WTC11 (cell line): ENCODE measurements at regions not wholly inside any gene's neighbourhood (a gene's known extent, or its start where the extent isn't known, plus 50 kb on each side); places are given as distances from the start of the nearest gene placed in this dataset.

Experiments
- ATAC-seq: fragments of 200-7000 bp; cut with Tn5 transposase; 2 replicates; pipeline ENCODE4 v1.10.0; 2021; ENCODE audit warnings: mild to moderate bottlenecking, moderate library complexity
- CTCF ChIA-PET: fragments of 300-600 bp; sonication (Branson Sonifier 250); formaldehyde crosslinking; loops from one replicate; lab custom pipeline; 2021; ENCODE audit warnings: antibody characterized with exemption; lab: Charles Lee
- POLR2A ChIA-PET: fragments of 350-600 bp; sonication (Branson Sonifier 250); formaldehyde crosslinking; loops from one replicate; lab custom pipeline; 2021; ENCODE audit warnings: antibody characterized with exemption; lab: Charles Lee
- DNase-seq: peaks from one replicate; pipeline ENCODE4 v3.0.0; 2021; ENCODE audit warnings: low spot score
- H3K27ac Mint-ChIP-seq: 2 replicates; pipeline ENCODE4 v1.8.0; 2021; ENCODE audit warnings: mixed read lengths
- H3K27me3 Mint-ChIP-seq: 2 replicates; pipeline ENCODE4 v1.8.0; 2021; ENCODE audit warnings: low read depth, mild to moderate bottlenecking, moderate library complexity, mixed read lengths
- H3K36me3 Mint-ChIP-seq: 2 replicates; pipeline ENCODE4 v1.8.0; 2021; ENCODE audit warnings: mixed read lengths
- H3K4me1 Mint-ChIP-seq: 2 replicates; pipeline ENCODE4 v1.8.0; 2022; ENCODE audit warnings: mixed read lengths
- H3K4me3 Mint-ChIP-seq: 2 replicates; pipeline ENCODE4 v1.8.0; 2021; ENCODE audit warnings: mild to moderate bottlenecking, moderate library complexity, mixed read lengths
- H3K9me3 Mint-ChIP-seq: 2 replicates; pipeline ENCODE4 v1.8.0; 2021; ENCODE audit warnings: mixed read lengths
- AR ChIP-seq: fragments of 250-450 bp; sonication (Bioruptor Pico); IDR thresholded peaks from 2 replicates; pipeline ENCODE4 v1.9.0; 2021; ENCODE audit warnings: mild to moderate bottlenecking
- ATF2 ChIP-seq: sonication (generic); formaldehyde crosslinking; IDR thresholded peaks from 2 replicates; pipeline ENCODE4 v1.8.1; 2022; ENCODE audit warnings: low read depth, missing genetic modification reagents, borderline replicate concordance
- E2F4 ChIP-seq: sonication (generic); formaldehyde crosslinking; IDR thresholded peaks from 2 replicates; pipeline ENCODE4 v1.8.1; 2022; ENCODE audit warnings: low read depth, mild to moderate bottlenecking, moderate library complexity, missing genetic modification reagents, borderline replicate concordance
- ELF4 ChIP-seq: sonication (generic); formaldehyde crosslinking; IDR thresholded peaks from 2 replicates; pipeline ENCODE4 v1.8.1; 2022; ENCODE audit warnings: low read depth, mild to moderate bottlenecking, moderate library complexity, missing genetic modification reagents
- EMX1 ChIP-seq: fragments of 250-450 bp; sonication (Bioruptor Pico); IDR thresholded peaks from 2 replicates; pipeline ENCODE4 v1.8.0; 2021; ENCODE audit warnings: mild to moderate bottlenecking
- ERG ChIP-seq: fragments of 250-450 bp; sonication (Bioruptor Pico); IDR thresholded peaks from 2 replicates; pipeline ENCODE4 v1.8.0; 2021; ENCODE audit warnings: mild to moderate bottlenecking
- GABPB1 ChIP-seq: sonication (generic); formaldehyde crosslinking; IDR thresholded peaks from 2 replicates; pipeline ENCODE4 v1.8.1; 2023; ENCODE audit warnings: mild to moderate bottlenecking, missing genetic modification reagents
- MLX ChIP-seq: sonication (generic); formaldehyde crosslinking; IDR thresholded peaks from 2 replicates; pipeline ENCODE4 v1.8.1; 2023; ENCODE audit warnings: mild to moderate bottlenecking, missing genetic modification reagents, moderate library complexity
- NFATC4 ChIP-seq: fragments of 250-450 bp; sonication (Bioruptor Pico); IDR thresholded peaks from 2 replicates; pipeline ENCODE4 v1.9.0; 2021; ENCODE audit warnings: mild to moderate bottlenecking
- NFYB ChIP-seq: sonication (generic); formaldehyde crosslinking; conservative IDR thresholded peaks from 2 replicates; pipeline ENCODE4 v1.8.0; 2022; ENCODE audit warnings: low read depth, missing genetic modification reagents
- PRRX2 ChIP-seq: fragments of 250-450 bp; sonication (Bioruptor Pico); IDR thresholded peaks from 2 replicates; pipeline ENCODE4 v1.8.0; 2021; ENCODE audit warnings: mild to moderate bottlenecking
- SMAD4 ChIP-seq: sonication (generic); formaldehyde crosslinking; IDR thresholded peaks from 2 replicates; pipeline ENCODE4 v1.8.0; 2022; ENCODE audit warnings: mild to moderate bottlenecking, missing genetic modification reagents
- TEAD4 ChIP-seq: sonication (generic); formaldehyde crosslinking; IDR thresholded peaks from 2 replicates; pipeline ENCODE4 v1.8.0; 2022; ENCODE audit warnings: mild to moderate bottlenecking, missing genetic modification reagents
- ZNF232 ChIP-seq: sonication (generic); formaldehyde crosslinking; IDR thresholded peaks from 2 replicates; pipeline ENCODE4 v1.8.0; 2022; ENCODE audit warnings: mild to moderate bottlenecking, missing genetic modification reagents
- ZNF396 ChIP-seq: fragments of 250-450 bp; sonication (Bioruptor Pico); IDR thresholded peaks from 2 replicates; pipeline ENCODE4 v1.8.0; 2021; ENCODE audit warnings: mild to moderate bottlenecking, moderate library complexity, borderline replicate concordance
- ZNF416 ChIP-seq: fragments of 250-450 bp; sonication (Bioruptor Pico); IDR thresholded peaks from 2 replicates; pipeline ENCODE4 v1.9.0; 2021; ENCODE audit warnings: mild to moderate bottlenecking, inconsistent platforms

- TF ChIP-seq ZNF416 (CRISPR knock-in tag), result no peak
- TF ChIP-seq GABPB1, result no peak
- no peak for TF ChIP-seq NFYB (CRISPR knock-in tag)
- no peak for TF ChIP-seq ATF2 (CRISPR knock-in tag)
Measured at GRCh38 chr18:78126536-78126935, 853.1 kb upstream of the SALL3 start (continued).

GRCh38 chr18:78127041-78127440 is 852.6 kb upstream of the SALL3 start:
- peaks cover 47% of the 10 kb centered on the region for H3K9me3 Mint-ChIP-seq

More at GRCh38 chr18:78127041-78127440, 852.6 kb upstream of the SALL3 start:
- ATAC-seq (no peak), DNase-seq (no peak)
- POLR2A ChIA-PET, result no interaction called here
- Mint-ChIP-seq H3K27ac (no peak overlapping the region), H3K4me1 (no peaks in the 10 kb centered on the region), H3K27me3 (peaks cover 19% of the 10 kb centered on the region), H3K36me3 (peaks cover 49% of the 10 kb centered on the region), H3K4me3 (no peak overlapping the region)
- CTCF ChIA-PET, result no interaction called here
- TF ChIP-seq ZNF232 (CRISPR knock-in tag) (no peak), MLX (CRISPR knock-in tag) (no peak), EMX1 (CRISPR knock-in tag) (no peak), ELF4 (CRISPR knock-in tag) (no peak), TEAD4 (CRISPR knock-in tag) (no peak), E2F4 (CRISPR knock-in tag) (no peak), AR (CRISPR knock-in tag) (no peak), ZNF396 (CRISPR knock-in tag) (no peak), PRRX2 (no peak), GABPB1 (no peak), ERG (CRISPR knock-in tag) (no peak), SMAD4 (no peak), NFATC4 (CRISPR knock-in tag) (no peak)
